HT-29 (cell line): ENCODE measurements at regions not wholly inside any gene's neighbourhood (a gene's known extent, or its start where the extent isn't known, plus 50 kb on each side); places are given as distances from the start of the nearest gene placed in this dataset.
A peak's percentile ranks its signal among the peaks of the same experiment; 100 is the strongest.
"Not testable (repeated sequence)": the region's sequence is repeated elsewhere in the genome, so short reads cannot be mapped to it uniquely, and the experiment has no call there.

ENCODE experiments used
- DNase-seq: peaks from one replicate; pipeline ENCODE4 v3.0.0-alpha.2; 2015; ENCODE audit warnings: low spot score

- DNase-seq = no peak
Measured at GRCh38 chr7:113306302-113306701, 187.9 kb upstream of the SMIM30 start.

DNA sequence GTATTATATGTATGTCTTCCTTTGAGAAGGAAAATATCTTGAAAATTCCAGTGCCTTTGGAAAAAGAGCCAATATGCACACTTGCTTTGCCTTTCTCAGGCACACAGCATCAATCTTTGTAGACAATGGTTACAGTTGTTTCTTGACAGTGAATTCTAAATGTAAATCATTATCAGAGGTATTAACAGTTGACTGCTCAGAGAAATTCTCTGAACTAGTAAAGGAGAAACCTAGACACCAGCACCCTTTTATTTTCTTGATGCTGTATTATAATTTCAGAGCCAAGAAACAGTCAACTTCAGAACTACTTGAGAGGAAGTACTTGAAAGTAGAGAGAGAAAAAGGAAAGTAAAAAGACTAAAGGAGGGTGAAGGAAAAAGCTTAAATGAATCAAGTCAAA lies 185.8 kb upstream of the SMIM30 start:
- DNase-seq = no peak

DNA sequence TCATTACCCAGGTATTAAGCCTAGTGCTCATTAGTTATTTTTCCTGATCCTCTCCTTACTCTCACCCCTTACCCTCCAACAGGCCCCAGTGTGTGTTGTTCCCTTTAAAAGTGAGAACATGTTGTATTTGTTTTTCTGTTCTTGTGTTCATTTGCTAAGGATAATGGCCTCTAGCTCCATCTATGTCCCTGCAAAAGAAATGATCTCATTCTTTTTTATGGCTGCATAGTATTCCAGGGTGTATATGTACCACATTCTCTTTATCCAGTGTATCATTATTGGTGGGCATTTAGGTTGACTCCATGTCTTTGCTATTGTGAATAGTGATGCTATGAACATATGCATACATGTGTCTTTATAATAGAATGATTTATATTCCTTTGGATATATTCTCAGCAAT lies 185.0 kb upstream of the SMIM30 start:
- not testable (repeated sequence) for DNase-seq

DNA sequence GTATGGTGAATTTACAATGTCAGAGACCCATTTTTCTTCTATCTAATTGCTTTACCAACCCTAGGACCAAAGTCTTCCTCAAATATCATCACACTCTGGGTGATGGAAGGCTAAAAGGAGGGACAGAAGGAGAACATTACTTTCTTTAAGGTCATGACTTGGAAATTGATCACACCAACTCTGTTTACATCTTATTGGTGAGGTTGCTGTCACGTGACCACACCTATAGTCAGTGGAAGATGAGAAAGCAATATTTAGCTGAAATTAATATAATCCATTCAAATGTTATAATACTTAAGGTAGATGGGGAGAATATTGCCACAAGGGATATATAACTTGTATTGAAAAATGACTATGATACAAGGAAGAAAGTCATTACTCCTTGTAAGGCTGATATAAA lies 183.6 kb upstream of the SMIM30 start:
- DNase-seq = no peak

GRCh38 chr7:113301141-113301540 lies 182.8 kb upstream of the SMIM30 start:
- DNase-seq = no peak

DNA sequence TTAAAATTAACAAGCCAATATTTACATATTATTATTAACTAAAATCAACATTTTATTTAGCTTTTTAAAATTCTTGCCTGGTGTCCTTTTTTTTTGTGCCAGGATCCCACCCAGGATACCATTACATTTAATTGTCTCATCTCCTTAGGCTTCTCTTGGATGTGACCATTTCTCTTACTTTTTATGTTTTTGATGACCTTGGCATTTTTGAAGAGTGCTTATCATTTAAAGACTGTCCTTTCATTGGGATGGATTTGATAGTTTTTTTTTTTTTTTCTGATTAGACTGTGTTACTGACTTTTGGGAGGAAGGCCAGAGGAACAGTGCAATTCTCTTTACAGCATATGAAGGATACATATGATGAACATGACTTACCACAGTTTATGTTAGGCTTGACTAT lies 181.4 kb upstream of the SMIM30 start:
- DNase-seq = no peak

- no peak for DNase-seq
Measured at GRCh38 chr7:113298501-113298900, 180.1 kb upstream of the SMIM30 start.

GRCh38 chr7:113294750-113295149 lies 176.4 kb upstream of the SMIM30 start:
- no peak for DNase-seq

DNA sequence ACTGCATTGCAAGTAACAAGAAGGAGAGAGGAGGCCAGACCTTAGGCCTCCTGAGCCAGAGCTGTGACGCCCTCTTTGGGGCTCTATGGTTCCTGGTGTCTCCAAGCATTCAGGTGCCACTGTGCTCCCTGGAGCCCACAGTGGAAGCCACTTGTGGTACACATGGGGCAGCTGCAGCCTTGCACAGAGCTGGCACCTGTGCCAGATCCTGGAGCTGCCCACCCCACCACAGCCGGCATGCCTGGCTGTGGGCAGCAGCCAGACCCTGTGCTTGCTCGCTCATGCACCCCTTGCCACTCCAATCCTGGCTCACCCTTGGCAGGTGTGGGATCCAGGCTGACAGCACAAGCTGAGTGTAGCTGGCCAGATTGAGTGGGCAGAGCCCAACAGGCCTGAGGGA lies 173.8 kb upstream of the SMIM30 start:
- DNase-seq = no peak

DNA sequence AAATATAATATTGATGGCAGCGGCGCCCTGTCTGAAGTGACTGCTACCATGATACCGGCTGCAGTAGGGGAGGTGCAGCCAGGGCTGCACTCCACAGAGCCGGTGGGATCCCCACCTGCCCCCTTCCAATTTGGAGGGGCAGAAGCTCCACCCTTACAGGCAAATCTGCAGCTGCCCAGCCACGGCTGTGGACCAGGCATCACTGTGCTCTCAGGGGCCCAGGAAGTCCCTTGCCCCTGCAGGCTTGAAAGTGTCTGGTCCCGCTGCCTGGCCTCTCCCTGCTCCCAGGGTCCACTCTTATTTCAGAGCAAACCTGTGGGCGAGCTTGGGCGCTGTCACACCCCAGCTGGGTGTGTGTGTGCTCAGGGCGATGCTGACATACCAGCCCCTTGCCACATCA lies 172.7 kb upstream of the SMIM30 start:
- no peak for DNase-seq

DNA sequence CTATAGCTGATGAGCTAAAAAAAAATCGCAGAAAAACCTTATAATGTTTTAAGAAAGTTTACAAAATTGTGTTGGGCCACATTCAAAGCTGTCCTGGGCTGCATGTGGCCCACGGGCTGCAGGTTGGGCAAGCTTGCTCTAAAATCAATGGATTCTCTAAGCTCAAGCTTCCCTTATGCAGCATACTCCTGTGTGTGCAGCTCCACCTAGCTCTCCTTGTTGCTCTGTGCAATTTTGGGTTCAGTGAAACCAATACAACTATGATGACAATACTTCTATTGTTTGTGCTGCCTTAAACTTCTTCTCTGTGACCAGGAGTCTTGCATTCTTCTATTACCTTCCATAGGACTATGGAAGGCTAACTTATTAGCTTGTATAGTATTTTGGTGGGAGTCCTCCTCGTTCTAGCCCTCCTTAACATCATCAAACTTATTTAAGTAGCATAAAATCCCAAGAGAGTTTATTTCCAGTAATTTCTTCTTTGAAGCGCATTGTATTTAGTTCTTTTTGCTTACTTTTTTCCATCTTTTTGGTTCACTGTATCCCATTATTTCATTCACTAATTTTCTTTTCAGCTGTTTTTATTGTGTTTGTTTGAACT lies 170.9 kb upstream of the SMIM30 start:
- DNase-seq = peak; percentile 75

DNA sequence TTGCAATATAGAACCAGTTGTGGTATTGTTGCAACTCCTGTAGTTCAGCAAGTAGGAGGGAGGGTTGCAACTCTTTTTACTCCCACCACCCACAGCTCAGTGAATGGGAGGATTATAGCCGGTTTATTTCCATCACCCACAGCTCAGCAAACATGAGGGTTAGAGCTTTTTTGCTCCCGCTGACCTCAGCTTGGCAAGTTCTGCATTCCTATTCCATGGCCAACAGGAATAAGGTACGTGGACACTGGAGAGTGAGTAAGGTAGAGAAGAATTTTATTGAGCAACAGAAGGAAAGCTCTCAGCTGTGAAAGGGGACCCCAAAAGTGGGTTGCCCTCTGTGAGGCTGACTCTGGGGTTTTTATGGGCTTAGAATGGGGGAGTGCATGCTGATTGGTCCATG lies 167.1 kb upstream of the SMIM30 start:
- no peak for DNase-seq

DNA sequence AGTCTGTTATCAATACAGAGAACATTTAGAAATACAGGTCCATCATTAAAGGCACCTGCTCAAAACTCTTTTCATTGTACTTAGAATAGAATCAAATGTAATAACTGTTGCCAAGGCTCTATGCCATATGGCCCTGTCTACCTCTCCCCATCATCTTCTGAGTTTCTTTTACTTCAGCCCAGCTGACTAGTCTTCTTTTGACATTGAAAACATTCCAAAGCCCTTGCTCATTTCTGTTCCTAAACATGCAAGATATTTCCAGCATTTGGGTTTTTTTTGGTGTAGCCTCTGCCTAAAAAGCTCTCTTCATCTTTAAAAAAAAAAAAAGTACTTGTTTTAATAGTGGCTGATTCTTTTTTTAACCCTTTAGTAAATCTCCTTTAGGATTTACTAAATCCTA lies 165.5 kb upstream of the SMIM30 start:
- DNase-seq = no peak

- DNase-seq = no peak
Measured at GRCh38 chr7:113282875-113283274, 164.5 kb upstream of the SMIM30 start.

DNA sequence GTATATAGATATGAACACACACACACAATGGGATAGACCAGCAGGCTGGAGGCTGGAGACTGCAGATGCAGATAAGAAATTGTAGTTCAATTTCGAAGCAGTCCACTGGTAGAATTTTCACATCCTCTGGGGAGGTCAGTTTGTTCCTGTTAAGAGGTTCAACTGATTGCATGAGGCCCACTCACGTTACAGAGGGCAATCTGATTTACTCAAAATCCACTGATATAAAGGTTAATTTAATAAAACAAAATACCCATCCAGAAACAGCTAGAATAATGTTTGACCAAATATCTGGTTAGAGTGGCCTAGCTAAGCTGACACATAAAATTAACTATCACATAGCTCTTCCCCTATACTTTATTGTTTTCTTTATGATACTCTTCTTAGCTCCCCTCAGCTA lies 162.9 kb upstream of the SMIM30 start:
- DNase-seq = no peak

- no peak for DNase-seq
Measured at GRCh38 chr7:113279256-113279655, 160.9 kb upstream of the SMIM30 start.

DNA sequence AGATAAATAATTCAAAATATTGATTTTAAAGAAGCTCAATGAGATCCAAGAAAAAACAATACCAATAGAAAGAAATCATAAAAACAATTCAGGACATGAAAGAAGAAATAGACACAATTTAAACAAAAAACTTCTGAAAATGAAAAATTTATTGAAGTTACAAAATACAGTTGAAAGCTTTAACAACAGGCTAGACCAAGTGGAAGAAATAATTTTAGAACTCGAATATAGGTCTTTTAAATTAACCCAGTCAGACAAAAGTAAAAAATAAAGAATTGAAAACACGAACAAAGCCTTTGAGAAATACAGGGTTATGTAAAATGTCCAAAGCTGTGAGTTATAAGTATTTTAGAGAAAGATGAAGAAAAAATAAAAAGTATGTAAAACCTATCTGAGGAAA lies 152.4 kb upstream of the SMIM30 start:
- DNase-seq = no peak

GRCh38 chr7:113269592-113269991 lies 151.2 kb upstream of the SMIM30 start:
- not testable (repeated sequence) for DNase-seq

- no peak for DNase-seq
Measured at GRCh38 chr7:113268757-113269156, 150.4 kb upstream of the SMIM30 start.

GRCh38 chr7:113267885-113268284 lies 149.5 kb upstream of the SMIM30 start:
- no peak for DNase-seq

DNA sequence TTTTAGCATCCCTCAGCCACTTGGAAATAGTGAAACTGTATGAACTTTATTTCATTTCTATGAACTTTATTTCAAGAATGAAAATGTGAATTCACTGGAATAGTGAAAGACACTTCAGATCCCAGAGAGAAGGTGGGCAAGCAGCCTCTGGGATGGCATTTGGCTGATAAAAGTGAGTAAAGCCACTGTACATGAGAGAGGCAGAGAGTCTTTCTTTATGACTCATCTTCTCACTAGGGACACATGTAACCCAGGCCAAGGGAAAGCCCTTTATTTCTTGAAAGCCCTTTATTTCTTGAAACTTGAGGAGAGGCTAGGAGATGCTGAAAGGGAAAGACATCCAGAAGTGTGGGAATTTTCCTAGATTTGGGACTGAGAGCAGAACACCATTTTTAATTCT lies 148.9 kb upstream of the SMIM30 start:
- DNase-seq = no peak

GRCh38 chr7:113263749-113264148 lies 145.4 kb upstream of the SMIM30 start:
- DNase-seq = no peak

DNA sequence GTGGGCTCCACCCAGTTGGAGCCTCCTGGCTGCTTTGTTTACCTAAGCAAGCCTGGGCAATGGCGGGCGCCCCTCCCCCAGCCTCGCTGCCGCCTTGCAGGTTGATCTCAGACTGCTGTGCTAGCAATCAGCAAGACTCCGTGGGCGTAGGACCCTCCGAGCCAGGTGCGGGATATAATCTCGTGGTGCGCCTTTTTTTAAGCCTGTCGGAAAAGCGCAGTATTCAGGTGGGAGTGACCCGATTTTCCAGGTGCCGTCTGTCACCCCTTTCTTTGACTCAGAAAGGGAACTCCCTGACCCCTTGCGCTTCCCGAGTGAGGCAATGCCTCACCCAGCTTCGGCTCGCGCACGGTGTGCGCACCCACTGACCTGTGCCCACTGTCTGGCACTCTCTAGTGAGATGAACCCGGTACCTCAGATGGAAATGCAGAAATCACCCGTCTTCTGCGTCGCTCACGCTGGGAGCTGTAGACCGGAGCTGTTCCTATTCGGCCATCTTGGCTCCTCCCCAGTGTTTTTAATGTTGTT lies 144.9 kb upstream of the SMIM30 start:
- not testable (repeated sequence) for DNase-seq

DNA sequence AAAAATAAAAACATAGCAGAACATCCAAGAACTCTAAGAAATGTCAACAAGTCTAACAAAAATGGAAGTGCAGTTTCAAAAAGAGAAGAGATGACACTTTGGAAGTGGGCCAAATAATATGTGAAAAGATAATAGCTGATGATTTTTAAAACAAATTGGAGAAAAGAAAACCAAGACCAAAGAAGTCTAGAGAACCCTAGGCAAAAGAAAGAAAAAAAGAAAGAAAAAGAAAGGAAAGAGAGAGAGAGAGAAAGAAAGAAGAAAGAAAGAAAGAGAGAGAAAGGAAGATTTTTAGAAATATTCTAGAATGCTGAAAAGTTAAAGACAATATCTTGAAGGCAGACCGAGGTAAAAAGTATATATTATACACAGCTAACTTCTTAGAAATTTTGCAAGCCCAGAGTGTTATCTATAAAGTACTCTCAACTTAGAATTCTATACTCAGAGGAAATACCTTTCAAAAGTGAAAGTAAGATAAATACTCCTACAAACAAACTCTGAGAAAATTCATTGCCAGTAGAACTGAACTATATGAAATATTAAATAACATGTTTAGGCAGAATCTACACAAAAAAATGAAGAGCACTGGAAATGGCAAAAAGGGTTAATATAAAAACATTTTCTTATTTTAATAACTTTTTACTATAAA lies 138.7 kb upstream of the SMIM30 start:
- no peak for DNase-seq
